ENCODE measurements at regions not wholly inside any gene's neighbourhood (a gene's known extent, or its start where the extent isn't known, plus 50 kb on each side); places are given as distances from the start of the nearest gene placed in this dataset.

GRCh38 chr14:32003585-32003984 is 73.5 kb upstream of the ARHGAP5 start:
- H3K79me2 ChIP-seq, result no peaks in the 10 kb centered on the region
- no peaks in the 10 kb centered on the region for H3K36me3 ChIP-seq (ENCODE audit: control insufficient read depth, insufficient read depth, low read length)
- TF ChIP-seq CTCF (IDR thresholded peaks at IDR 0.05), result no peak
- H3K9ac ChIP-seq, result no peak overlapping the region
- no peaks in the 10 kb centered on the region for H3K27me3 ChIP-seq (ENCODE audit: control insufficient read depth, insufficient read depth, low read length)
- H3K9me3 ChIP-seq (ENCODE audit: control insufficient read depth, low read length), result no peaks in the 10 kb centered on the region
- no peak overlapping the region for H3K4me3 ChIP-seq (ENCODE audit: low read depth, low read length)
- no peaks in the 10 kb centered on the region for H3K4me1 ChIP-seq
- H3K27ac ChIP-seq, result no peak overlapping the region
- H3K4me2 ChIP-seq (ENCODE audit: low read length), result no peak overlapping the region
- H2AFZ ChIP-seq, result no peak overlapping the region

- Histone ChIP-seq H3K79me2 (no peaks in the 10 kb centered on the region), H3K4me2 (ENCODE audit: low read length) (no peak overlapping the region), H3K36me3 (ENCODE audit: control insufficient read depth, insufficient read depth, low read length) (no peaks in the 10 kb centered on the region), H3K27ac (no peak overlapping the region), H3K4me3 (ENCODE audit: low read depth, low read length) (no peak overlapping the region), H3K9me3 (ENCODE audit: control insufficient read depth, low read length) (no peaks in the 10 kb centered on the region), H3K9ac (no peak overlapping the region), H3K27me3 (ENCODE audit: control insufficient read depth, insufficient read depth, low read length) (no peaks in the 10 kb centered on the region), H3K4me1 (no peaks in the 10 kb centered on the region), H2AFZ (no peak overlapping the region)
- TF ChIP-seq CTCF (IDR thresholded peaks at IDR 0.05), result no peak
These were observed 72.8 kb upstream of the ARHGAP5 start for GRCh38 chr14:32004300-32004699.

- Histone ChIP-seq H3K79me2 (no peaks in the 10 kb centered on the region), H3K36me3 (ENCODE audit: control insufficient read depth, insufficient read depth, low read length) (no peaks in the 10 kb centered on the region), H3K4me1 (no peaks in the 10 kb centered on the region), H3K27me3 (ENCODE audit: control insufficient read depth, insufficient read depth, low read length) (no peaks in the 10 kb centered on the region), H3K9ac (no peak overlapping the region), H3K9me3 (ENCODE audit: control insufficient read depth, low read length) (no peaks in the 10 kb centered on the region), H3K27ac (no peak overlapping the region), H3K4me3 (ENCODE audit: low read depth, low read length) (no peak overlapping the region), H3K4me2 (ENCODE audit: low read length) (no peak overlapping the region), H2AFZ (no peak overlapping the region)
- TF ChIP-seq CTCF (IDR thresholded peaks at IDR 0.05), result no peak
These were observed 71.5 kb upstream of the ARHGAP5 start for GRCh38 chr14:32005628-32006027.

GRCh38 chr14:32006263-32007110 is 70.6 kb upstream of the ARHGAP5 start:
- Histone ChIP-seq H3K27me3 (ENCODE audit: control insufficient read depth, insufficient read depth, low read length) (no peaks in the 10 kb centered on the region), H3K4me3 (ENCODE audit: low read depth, low read length) (no peak overlapping the region), H3K9ac (no peak overlapping the region), H2AFZ (no peak overlapping the region), H3K79me2 (no peaks in the 10 kb centered on the region), H3K36me3 (ENCODE audit: control insufficient read depth, insufficient read depth, low read length) (no peaks in the 10 kb centered on the region), H3K4me1 (no peaks in the 10 kb centered on the region), H3K9me3 (ENCODE audit: control insufficient read depth, low read length) (no peaks in the 10 kb centered on the region), H3K27ac (no peak overlapping the region), H3K4me2 (ENCODE audit: low read length) (no peak overlapping the region)
- TF ChIP-seq CTCF (IDR thresholded peaks at IDR 0.05), result no peak

Measured in parathyroid adenoma (tissue), 2 donors.